Kidney (tissue), 13 donors: ENCODE measurements at regions not wholly inside any gene's neighbourhood (a gene's known extent, or its start where the extent isn't known, plus 50 kb on each side); places are given as distances from the start of the nearest gene placed in this dataset.

Experiments used
- DNase-seq, 5 donors: peaks; one replicate each; pipeline ENCODE4 v3.0.0-alpha.2; 2013 to 2020
- FAIRE-seq: peaks from 2 replicates; lab custom pipeline; 2012; peaks lifted over from hg19 to GRCh38; lab: Jason Lieb, UNC
- H3K27ac ChIP-seq, 2 donors: one replicate each; pipeline ENCODE4 v1.7.0; 2013; ENCODE audit warnings: low read depth in 2 of 2, low read length in 2 of 2, inconsistent platforms in 1 of 2
- H3K27me3 ChIP-seq: one replicate; pipeline ENCODE4 v1.7.1; 2013; ENCODE audit warnings: low read length, inconsistent platforms; ENCODE audit not compliant: control insufficient read depth, insufficient read depth
- H3K36me3 ChIP-seq, 3 donors: one replicate each; pipeline versions ENCODE4 v1.7.0 to v1.7.1; 2013; ENCODE audit warnings: low read length in 3 of 3, control low read depth in 1 of 3, inconsistent platforms in 1 of 3; ENCODE audit not compliant: insufficient read depth in 3 of 3, control insufficient read depth in 2 of 3
- H3K4me1 ChIP-seq, 3 donors: one replicate each; pipeline versions ENCODE4 v1.7.0 to v1.7.1; 2013; ENCODE audit warnings: low read length in 3 of 3, inconsistent platforms in 1 of 3, low read depth in 1 of 3; ENCODE audit not compliant: control insufficient read depth in 2 of 3, insufficient read depth in 2 of 3
- H3K4me3 ChIP-seq, 3 donors: one replicate each; pipeline versions ENCODE4 v1.7.0 to v1.8.1; 2013; ENCODE audit warnings: low read length in 3 of 3, control low read depth in 1 of 3, inconsistent platforms in 1 of 3
- H3K9ac ChIP-seq, 3 donors: one replicate each; pipeline versions ENCODE4 v1.7.0 to v1.7.1; 2013; ENCODE audit warnings: low read length in 3 of 3, control low read depth in 1 of 3, inconsistent platforms in 1 of 3
- H3K9me3 ChIP-seq, 3 donors: one replicate each; pipeline versions ENCODE4 v1.7.0 to v1.7.1; 2013; ENCODE audit warnings: low read length in 3 of 3, control low read depth in 1 of 3, inconsistent platforms in 1 of 3; ENCODE audit not compliant: control insufficient read depth in 2 of 3, insufficient read depth in 1 of 3
- intact Hi-C: fragments of 100-400 bp; cut with DNase I; formaldehyde crosslinking; loops from one replicate; pipeline ENCODE4 v1.11.1; 2022
- TF ChIP-seq, protein P1 (sequence below): IDR thresholded peaks from 3 replicates; pipeline ENCODE4 v1.5.1; 2012; ENCODE audit warnings: mild to moderate bottlenecking, moderate library complexity, borderline replicate concordance; ENCODE audit not compliant: insufficient read depth; ENCODE audit errors: extremely low read depth
- donor health status: control.
- donor health status: control.
- donor health status: control.
- donor health status: control.
- donor health status: control.
- donor health status: DM: yes; HTN: yes; CAD: no.
- donor health status: Normal renal cell carcinoma (clear cell type).

DNA sequence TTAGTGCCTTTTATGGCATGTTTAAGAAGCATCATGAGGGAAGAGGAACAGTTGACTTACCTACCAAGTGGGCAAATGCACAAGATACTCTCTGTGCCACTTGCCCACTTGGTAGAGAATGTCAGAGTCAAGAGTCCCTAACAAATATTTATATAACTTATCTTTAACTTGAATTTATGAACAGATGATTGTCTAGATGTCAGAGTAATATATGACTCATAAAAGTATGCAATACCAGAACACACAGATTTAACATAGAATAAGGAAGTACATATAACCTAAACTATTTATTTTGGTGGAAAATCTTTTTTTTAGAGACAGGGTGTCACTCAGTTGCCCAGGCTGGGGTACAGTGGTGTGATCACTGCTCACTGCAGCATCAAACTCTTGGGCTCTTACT, 130.0 kb upstream of the NANOGP8 start:
- intact Hi-C loops, result no loop called here
- Histone ChIP-seq H3K27me3 (no peaks in the 10 kb centered on the region), H3K9me3 (no peaks in the 10 kb centered on the region), H3K27ac (no peak overlapping the region), H3K36me3 (no peaks in the 10 kb centered on the region), H3K4me3 (no peak overlapping the region), H3K4me1 (no peaks in the 10 kb centered on the region), H3K9ac (no peak overlapping the region)
- no peak for FAIRE-seq
- TF ChIP-seq, protein P1, sequence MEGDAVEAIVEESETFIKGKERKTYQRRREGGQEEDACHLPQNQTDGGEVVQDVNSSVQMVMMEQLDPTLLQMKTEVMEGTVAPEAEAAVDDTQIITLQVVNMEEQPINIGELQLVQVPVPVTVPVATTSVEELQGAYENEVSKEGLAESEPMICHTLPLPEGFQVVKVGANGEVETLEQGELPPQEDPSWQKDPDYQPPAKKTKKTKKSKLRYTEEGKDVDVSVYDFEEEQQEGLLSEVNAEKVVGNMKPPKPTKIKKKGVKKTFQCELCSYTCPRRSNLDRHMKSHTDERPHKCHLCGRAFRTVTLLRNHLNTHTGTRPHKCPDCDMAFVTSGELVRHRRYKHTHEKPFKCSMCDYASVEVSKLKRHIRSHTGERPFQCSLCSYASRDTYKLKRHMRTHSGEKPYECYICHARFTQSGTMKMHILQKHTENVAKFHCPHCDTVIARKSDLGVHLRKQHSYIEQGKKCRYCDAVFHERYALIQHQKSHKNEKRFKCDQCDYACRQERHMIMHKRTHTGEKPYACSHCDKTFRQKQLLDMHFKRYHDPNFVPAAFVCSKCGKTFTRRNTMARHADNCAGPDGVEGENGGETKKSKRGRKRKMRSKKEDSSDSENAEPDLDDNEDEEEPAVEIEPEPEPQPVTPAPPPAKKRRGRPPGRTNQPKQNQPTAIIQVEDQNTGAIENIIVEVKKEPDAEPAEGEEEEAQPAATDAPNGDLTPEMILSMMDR, result no peak
- DNase-seq, result no peak

DNA sequence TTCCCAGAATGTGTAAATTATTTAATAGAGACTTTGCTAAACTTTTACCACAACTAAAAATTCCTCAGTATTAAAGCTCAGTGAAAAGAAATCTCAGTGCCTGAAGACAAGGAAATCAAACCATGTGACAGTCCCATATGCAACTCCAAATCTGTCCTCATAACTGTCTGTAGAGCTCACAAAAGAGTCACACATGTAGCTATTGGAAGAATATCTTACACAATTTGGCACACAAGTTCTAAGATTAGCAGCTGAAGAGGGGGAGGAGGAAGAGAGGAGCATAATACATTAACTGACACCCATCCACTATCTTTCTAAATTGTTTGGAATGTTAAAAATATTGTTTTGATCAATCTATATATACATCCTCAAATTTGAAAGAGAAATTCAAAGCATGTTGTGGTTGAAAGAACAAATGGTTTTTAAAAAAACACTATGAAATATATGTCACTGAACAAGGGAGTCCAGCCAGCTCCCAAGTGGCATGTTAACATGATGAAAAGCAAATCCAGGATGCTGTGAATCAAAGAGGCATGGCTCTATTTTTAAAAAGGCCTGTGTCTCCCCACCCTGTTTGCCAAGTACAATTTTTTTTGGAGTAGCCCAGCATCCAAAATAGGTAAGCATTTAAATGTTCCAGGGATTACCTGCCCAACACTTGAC, 126.3 kb upstream of the NANOGP8 start:
- Histone ChIP-seq H3K36me3 (no peaks in the 10 kb centered on the region), H3K4me3 (no peak overlapping the region), H3K9ac (no peak overlapping the region), H3K27me3 (no peaks in the 10 kb centered on the region), H3K27ac (no peak overlapping the region), H3K4me1 (no peaks in the 10 kb centered on the region), H3K9me3 (no peaks in the 10 kb centered on the region)
- no peak for FAIRE-seq
- TF ChIP-seq, protein P1, result no peak
- intact Hi-C loops, result no loop called here
- no peak for DNase-seq

DNA sequence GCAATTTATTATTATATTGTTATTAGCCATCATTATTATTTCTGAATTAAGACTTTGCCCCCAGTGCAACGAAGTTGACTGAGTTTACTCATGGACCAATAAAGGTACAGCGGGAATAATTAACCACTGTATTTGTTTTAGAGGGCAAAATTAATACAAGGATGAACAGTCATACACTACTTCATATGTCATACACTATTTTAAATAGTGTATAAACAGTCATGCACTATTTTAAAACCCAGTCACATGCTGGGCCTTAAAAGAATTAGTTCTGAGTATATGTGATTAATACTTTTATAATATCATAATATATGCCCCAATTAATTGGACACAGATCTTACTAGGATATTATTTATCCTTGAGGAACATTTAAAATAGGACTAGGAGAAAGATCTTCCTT, 125.3 kb upstream of the NANOGP8 start:
- no peak overlapping the region for H3K4me3 ChIP-seq
- no peak overlapping the region for H3K9ac ChIP-seq
- DNase-seq (no peak), FAIRE-seq (no peak)
- intact Hi-C loops, result no loop called here
- TF ChIP-seq, protein P1, result no peak
- H3K36me3 ChIP-seq, result no peaks in the 10 kb centered on the region
- H3K27ac ChIP-seq, result no peak overlapping the region
- H3K9me3 ChIP-seq, result no peaks in the 10 kb centered on the region
- no peaks in the 10 kb centered on the region for H3K4me1 ChIP-seq
- no peaks in the 10 kb centered on the region for H3K27me3 ChIP-seq

DNA sequence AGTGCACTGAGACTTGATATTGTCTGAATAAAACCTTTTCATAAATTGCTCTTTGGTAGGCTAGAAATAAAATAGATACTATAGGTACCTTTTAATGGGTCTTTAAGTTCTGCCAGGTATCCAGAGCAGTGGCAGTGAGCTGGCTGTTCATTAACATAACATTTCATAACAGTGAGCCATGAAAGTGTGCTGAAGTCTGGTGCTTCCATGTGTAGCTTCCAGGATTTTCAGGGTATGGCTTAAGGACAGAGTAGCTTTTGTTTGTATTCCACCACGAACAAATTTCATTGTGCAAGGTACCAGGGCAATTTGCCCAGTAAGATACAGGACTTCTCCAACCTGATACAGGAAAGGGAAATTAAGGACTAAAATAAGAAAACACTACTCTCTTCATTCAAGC, 124.7 kb upstream of the NANOGP8 start:
- TF ChIP-seq, protein P1, result no peak
- H3K9ac ChIP-seq, result no peak overlapping the region
- H3K4me3 ChIP-seq, result no peak overlapping the region
- FAIRE-seq (no peak), DNase-seq (no peak)
- H3K9me3 ChIP-seq, result no peaks in the 10 kb centered on the region
- no peaks in the 10 kb centered on the region for H3K36me3 ChIP-seq
- no peaks in the 10 kb centered on the region for H3K27me3 ChIP-seq
- intact Hi-C loops, result no loop called here
- no peak overlapping the region for H3K27ac ChIP-seq
- H3K4me1 ChIP-seq, result no peaks in the 10 kb centered on the region
